A172 (cell line): ENCODE measurements at regions not wholly inside any gene's neighbourhood (a gene's known extent, or its start where the extent isn't known, plus 50 kb on each side); places are given as distances from the start of the nearest gene placed in this dataset.
"Not testable (repeated sequence)": the region's sequence is repeated elsewhere in the genome, so short reads cannot be mapped to it uniquely, and the experiment has no call there.

ENCODE experiments used
- DNase-seq: peaks from one replicate; pipeline ENCODE4 v3.0.0-alpha.2; 2015; ENCODE audit warnings: low spot score

DNA sequence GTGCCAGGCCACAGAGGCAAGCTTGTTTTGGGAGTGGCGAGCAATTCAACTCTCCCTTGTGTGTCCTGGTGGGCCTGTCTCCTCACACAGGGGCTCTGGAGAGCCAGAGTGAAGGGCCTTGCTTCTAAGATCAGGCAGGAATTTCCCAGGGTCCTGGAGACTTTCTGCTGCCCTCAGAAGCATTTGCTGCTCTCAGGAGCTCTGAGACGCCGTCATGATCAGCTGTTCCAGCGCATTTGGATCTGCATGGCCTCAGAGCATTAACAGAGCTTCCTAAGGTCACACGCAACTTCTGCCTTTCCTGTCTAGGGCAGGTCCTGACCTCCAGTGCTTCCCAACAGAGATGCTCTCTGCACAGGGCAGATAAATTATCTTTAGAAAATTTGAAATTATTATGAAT, 52.2 kb upstream of the C10orf90 start:
- DNase-seq: no peak

DNA sequence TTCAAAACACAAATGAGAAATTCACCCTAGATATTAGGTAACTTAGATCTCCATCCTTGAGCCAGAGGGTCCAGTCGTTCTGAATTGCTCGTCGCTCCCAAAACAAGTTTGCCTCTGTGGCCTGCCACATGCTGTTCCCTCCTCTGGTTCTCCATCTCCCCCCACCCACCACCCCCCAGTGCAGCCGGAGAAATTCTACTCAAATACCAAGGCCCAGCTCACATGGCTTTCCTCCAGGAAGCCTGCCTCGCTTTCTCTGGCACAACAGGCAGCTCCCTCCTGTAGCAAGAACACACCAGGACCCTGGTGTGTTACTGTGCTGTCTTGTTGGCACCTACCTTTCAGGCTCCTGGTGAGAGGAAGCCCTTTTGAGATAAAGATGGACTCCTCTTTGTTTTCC, 52.7 kb upstream of the C10orf90 start:
- DNase-seq: no peak

DNA sequence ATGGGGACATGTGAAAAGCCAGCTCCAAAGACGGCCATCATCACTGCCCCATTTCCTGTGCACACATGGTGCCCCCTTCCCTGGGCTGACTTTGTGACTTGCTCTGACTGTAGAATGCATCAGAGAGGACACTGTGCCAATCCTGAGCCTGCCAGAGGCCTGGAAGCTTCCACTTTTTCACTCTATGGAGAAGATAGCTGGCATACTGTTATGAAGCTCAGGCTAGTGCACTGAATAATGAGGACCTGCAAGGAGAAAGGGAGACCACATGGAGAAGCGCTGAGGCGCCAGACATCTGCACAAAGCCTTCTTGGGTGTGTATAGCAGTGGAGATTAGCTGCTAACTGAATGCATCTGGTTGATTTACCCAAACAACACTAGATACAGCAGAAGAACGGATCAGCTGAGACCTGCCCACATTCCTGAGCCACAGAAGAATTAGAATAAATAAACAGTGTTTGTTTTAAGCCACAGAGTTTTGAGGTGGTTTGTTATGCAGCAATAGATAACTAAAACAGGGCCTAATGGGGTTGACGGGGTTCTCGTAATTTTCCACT, 58.9 kb upstream of the C10orf90 start:
- DNase-seq: no peak

DNA sequence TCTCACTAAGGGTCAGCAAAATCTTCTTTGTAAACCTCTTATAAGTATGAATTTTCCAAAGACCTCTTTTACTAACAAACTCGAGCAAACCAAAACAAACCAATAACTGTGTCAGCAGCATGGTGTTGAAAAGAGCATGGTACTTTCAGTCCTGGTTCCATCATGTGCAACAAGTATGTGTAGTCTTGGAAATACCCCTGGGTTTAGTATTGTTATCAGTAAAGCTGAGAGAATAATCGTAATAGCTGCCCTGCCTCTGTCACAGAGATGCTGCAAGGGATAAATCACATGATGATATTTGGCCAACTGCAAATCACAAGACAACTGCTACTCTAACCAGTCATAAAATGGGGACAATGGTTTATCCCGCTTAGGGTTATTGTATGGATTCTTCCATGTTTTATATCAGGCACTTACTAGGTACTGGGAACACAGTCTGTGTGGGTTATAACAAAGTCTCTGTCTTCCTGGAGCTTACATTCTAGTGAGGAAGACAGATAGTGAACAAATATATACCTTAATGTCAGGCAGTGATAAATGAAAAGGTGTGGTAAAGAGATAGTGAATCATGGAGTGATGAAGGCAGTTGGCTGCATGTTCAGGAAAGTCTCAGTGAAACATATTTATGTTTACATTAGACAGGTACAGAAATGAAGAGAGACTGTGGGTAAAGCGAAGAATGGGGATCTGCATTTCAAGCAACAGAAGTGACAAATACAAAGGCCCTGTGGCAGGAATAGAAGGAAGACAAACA, 60.5 kb upstream of the C10orf90 start:
- DNase-seq: no peak

- DNase-seq: no peak
Measured at GRCh38 chr10:126731610-126731990, 61.1 kb upstream of the C10orf90 start.

DNA sequence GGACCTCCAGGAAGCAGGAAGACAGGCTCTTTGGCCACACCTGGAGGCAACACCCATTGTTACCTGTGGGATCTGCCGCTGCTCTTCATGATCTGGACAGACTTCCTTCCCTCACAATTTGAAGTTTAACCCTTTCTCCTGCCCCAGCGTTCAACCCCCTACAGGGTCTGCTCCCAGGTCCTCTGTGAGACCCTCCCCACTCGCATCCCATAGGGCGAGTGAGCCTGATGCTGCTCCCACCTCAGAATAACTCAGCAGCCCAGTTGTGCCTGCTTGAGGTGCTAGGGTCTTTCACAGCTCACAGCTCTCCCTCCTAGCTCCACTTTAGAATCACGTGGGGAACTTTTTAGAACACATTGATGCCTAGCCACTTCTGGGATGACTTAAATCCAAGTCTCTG, 61.8 kb upstream of the C10orf90 start:
- DNase-seq: no peak

- no peak for DNase-seq
Measured at GRCh38 chr10:126732868-126733267, 62.4 kb upstream of the C10orf90 start.

- no peak for DNase-seq
Measured at GRCh38 chr10:126734015-126734414, 63.5 kb upstream of the C10orf90 start.

DNA sequence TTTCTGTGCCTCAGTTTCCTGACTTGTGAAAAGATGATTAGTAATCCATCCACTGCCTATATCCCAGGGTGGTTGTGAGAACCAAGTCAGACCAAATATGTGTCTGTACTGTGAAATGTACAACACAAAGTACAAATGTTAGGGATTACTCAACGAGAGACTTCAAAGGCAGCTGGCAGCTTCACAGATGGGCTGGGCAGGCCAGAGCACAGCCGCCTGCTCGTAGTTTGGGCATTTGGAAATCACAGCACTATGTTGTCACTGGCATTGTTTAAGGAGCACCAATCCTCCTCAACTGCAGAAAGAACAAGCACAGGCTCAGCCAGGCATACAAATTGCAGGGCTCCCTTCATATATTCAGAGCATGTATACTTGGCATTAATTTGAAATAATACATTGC, 64.5 kb upstream of the C10orf90 start:
- no peak for DNase-seq

DNA sequence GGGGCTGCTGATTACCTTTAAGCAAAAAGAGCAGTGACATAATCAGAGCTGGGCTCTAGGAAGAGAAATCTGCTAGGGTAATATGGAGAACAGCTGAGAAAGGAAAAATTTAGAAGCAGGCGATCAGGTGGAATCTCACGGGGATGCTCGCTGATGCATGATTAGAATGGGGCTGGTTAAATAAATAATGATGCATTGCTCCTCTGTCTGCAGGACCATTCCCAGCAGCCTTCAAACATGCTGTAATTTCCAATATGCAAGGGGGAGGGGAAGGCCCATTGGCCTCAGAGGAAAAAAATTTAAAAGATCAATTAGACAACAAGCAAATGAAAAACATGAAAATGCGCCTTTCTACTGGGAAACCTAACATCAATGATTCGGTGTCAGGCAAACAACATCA, 65.6 kb upstream of the C10orf90 start:
- DNase-seq: no peak

DNA sequence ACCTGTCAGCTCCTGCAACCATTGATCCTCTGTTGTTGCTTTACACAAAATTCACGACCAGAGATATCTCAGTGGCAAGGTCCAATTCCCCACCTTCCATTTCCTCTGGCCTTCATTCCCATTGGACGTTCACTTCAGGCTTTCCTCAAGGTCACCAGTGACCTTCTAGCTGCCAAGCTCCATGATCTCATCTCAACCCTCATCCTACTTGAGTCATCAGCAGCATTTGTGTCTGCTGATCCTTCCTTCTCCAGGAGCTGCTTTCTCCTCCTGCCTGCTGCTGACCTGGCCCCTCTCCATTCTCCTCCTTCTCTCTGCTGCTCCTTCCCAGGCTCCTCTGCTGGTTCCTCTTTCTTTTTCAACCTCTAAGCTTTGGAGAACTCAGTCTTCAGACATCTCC, 66.2 kb upstream of the C10orf90 start:
- DNase-seq: no peak

GRCh38 chr10:126738001-126738400, 67.5 kb upstream of the C10orf90 start:
- DNase-seq: no peak

DNA sequence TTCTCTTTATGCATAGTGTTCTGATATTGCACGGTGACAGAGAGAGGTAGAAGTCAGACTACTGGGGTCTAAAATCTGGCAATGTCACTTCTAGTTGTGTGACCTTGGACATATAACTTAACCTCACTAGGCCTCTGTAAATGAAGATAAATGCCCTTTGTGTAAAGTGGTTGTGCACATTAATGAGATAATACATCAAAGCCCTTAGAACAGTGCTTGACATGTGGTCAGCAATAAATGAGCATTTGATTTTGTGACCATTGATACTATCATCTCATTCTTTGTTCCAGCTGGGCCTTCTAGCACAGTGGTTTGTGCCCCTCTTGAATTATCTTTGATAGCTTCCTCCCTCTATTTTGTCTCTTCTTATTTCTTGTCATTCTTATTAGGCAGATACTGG, 74.1 kb upstream of the C10orf90 start:
- DNase-seq: no peak

- peak; percentile 76 for DNase-seq
Measured at GRCh38 chr10:126749015-126749655, 78.6 kb upstream of the C10orf90 start.

DNA sequence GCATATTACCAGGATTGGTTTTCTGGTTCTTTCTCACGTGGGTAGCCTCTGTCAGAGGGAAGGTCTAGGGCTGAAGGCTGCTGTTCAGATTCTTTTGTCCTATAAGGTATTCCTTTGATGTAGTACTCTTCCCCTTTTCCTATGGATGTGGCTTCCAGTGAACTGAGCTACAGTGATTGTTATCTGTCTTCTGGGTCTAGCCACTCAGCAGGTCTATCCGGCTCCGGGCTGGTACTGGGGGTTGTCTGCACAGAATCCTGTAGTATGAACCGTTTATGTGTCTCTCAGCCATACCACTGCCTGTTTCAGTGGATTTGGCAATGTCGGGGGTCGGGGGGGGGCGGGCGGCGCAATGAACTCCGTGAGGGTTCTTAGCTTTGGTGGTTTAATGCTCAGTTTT, 84.5 kb upstream of the C10orf90 start:
- DNase-seq: no peak

DNA sequence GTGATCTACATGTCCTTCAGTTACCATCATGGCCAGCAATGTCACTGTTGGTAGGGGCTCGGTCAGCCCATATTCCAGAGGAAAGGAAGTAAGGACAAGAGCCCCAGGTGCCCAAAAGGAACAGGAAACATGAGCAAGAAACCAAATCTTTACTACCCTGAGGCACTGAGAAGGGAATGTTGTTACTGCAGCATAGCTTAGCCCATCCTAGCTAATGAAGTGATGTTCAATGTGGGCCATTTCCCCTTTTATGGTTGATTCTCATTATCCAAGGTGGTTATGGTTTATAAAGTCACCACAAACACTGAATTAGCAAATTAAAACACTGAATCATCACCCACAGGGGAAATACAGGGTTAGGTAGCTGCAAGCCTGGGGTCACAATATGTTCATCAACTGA, 88.4 kb upstream of the C10orf90 start:
- no peak for DNase-seq

- DNase-seq: no peak
Measured at GRCh38 chr10:126759531-126759930, 89.0 kb upstream of the C10orf90 start.

DNA sequence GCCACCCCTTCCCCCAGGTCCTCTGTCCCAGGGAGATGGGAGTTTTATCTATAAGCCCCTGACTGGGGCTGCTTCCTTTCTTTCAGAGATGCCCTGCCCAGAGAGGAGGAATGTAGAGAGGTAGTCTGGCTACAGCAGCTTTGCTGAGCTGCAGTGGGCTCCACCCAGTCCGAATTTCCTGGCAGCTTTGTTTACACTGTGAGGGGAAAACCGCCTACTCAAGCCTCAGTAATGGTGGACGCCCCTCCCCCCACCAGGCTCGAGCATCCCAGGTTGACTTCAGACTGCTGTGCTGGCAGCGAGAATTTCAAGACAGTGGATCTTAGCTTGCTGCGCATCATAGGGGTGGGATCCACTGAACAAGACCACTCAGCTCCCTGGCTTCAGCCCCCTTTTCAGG, 96.2 kb upstream of the C10orf90 start:
- not testable (repeated sequence) for DNase-seq

- no peak for DNase-seq
Measured at GRCh38 chr10:126770809-126771208, 100.3 kb upstream of the C10orf90 start.

DNA sequence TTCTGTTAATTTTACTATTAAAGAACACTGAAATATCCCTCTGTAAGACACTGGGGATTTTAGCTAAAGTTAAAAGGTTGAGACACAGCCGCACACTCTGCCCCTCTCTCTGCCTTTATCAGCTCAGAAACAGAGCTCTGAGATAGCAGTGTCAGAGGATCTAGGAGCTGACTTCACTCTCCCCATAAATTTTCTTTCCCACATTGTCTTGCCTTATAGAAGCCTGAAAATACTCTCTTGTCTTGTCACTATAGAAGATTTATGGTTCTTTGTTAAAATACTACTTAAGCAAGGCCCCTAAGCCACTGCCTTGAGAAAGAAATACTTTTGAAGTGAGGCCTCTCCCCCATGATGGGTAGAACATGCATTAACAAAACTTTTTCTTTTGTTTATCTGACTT, 105.7 kb upstream of the C10orf90 start:
- peak; percentile 2 for DNase-seq

DNA sequence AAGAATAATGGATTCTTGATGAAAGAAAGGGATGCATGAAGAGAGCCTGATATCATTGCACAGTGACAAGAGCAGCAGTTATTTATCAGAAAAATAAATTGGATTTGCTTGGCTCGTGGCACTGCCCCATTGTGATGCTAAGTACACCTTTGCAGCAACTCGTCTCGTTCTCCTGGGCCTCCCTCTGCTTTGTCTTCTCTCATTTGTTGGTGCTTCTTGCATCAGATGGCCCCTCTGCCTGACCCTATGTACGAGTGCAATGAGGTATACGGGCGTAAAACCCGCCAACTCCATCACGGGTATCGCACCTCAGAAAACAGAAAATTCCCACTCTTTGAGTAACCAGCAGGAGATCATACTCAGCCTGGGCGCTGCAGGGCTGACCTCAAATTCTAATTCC, 107.2 kb upstream of the C10orf90 start:
- no peak for DNase-seq

DNA sequence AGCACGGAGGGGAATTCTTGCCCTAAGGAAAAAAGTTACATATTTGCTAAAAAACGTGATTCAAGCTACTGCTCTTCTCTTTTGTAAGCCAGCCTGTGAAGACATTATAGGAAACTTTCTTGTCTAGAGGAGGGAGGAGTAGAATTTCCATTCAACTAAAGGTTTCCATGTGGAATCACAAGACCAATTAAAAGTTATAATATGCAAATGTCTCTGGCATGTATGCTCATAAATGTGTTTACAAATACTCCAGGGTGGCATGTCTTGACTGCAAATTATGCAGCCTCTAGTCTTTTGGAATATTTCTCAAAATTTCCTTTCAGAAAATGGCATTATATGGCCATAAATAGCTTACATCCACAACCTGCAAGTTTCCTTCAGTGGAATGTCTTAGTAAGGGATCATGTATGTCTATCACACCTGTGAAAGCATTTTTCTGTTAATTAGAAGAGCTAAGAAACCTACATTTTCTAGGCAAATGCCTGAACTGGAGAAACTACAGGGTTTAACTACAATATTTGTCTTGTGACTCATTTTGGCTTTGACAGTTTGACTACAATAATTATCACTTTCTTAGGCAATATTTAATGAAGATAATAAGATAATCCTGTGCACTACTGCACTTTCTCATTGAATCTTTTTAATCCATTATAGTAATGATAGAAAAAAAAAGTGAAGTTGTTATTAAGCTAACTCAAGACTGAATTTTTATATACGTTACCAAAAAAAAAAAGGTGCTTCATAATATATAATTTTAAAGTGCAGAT, 111.1 kb upstream of the C10orf90 start:
- DNase-seq: no peak
